IPS-NIHi7 (cell line): ENCODE measurements at regions not wholly inside any gene's neighbourhood (a gene's known extent, or its start where the extent isn't known, plus 50 kb on each side); places are given as distances from the start of the nearest gene placed in this dataset.

Experiments used
- DNase-seq: peaks from one replicate; pipeline ENCODE4 v3.0.0; 2012; ENCODE audit warnings: mixed read lengths; ENCODE audit errors: extremely low spot score

DNA sequence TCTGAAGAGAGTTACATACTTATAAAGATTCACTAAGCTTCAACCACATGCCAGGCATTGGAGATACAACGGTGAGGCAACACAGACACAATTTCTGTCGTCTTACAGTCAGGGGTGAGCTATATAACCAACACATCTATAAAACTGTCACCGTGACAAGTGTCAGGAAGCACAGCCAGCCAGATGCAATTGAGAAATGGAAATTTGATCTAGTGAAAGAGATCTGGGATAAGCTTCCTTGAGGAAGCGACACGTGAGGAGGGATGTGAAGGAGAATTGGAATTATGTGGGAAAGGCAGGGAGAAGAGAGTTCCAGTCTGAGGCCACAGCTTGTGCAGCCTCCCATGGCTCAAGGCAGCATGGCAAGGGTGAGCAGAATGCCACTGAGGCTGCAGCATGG, 50.9 kb upstream of the ZNF354B start:
- no peak for DNase-seq

DNA sequence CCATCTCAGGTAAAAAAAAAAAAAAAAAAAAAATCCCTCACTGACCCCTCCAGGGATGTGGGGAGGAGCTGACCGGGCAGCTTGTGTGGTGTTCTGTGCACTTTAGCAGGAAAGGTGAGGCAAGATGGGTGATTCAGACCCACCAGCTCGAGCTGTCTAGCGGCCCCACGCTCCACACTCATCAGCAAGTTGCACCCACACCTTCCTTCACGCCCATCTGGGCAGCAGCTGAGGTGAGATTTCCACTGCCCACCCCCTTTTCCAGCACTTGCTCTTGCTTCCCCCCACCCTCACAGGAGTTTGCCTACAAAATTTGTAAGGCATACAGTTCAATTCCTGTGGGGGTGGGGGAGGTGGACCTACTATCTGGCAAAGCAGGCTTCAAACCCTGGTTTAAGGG, 58.7 kb upstream of the ZNF354B start:
- no peak for DNase-seq

DNA sequence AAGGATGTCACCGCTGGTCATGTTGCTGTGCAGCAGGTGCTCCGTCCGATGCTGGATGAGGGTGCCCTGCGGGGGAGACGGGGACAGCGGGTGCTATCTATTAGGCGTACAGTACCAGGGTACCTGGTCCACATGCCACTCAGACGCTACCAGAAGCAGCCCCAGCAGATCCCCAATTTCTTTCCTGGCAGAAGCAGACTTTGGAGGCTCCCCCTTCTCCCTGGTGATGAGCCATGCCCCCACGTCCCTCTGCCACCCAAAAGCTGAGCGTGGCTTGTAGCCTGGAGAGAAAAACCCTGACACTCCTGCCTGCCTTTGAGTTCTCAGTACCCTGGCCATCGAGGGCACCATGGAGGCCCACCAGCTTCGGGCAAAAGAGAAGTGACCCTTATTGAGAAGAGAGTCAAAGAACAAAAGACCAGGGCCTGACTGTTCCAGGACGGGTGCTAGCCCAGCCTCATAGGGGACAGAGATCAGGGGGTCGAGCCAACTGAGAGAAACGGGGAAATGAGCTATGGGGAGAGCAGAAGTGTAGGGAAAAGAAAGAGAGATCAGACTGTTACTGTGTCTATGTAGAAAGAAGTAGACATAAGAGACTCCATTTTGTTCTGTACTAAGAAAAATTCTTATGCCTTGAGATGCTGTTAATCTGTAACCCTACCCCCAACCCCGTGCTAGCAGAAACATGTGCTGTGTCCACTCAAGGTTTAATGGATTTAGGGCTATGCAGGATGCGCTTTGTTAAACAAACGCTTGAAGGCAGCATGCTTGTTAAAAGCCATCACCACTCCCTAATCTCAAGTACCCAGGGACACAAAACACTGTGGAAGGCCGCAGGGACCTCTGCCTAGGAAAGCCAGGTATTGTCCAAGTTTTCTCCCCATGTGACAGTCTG, 62.0 kb upstream of the ZNF354B start:
- no peak for DNase-seq

DNA sequence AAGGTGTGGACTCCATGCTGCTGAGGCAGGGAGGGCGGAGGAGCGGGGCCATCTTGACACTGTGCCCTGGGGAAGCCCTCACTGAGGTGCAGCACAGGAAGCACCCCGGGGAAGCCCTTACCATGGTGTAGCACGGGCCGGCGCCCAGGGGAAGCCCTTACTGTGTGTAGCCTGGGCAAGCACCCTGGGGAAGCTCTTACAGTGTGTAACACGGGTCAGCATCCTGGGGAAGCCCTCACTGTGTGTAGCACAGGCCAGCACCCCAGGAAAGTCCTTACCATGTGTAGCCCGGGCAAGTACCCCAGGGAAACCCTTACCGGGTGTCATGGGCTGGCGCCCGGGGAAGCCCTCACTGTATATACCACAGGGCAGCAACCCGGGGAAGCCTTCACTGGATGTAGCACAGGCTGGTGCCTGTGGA, 62.6 kb upstream of the ZNF354B start:
- no peak for DNase-seq

DNA sequence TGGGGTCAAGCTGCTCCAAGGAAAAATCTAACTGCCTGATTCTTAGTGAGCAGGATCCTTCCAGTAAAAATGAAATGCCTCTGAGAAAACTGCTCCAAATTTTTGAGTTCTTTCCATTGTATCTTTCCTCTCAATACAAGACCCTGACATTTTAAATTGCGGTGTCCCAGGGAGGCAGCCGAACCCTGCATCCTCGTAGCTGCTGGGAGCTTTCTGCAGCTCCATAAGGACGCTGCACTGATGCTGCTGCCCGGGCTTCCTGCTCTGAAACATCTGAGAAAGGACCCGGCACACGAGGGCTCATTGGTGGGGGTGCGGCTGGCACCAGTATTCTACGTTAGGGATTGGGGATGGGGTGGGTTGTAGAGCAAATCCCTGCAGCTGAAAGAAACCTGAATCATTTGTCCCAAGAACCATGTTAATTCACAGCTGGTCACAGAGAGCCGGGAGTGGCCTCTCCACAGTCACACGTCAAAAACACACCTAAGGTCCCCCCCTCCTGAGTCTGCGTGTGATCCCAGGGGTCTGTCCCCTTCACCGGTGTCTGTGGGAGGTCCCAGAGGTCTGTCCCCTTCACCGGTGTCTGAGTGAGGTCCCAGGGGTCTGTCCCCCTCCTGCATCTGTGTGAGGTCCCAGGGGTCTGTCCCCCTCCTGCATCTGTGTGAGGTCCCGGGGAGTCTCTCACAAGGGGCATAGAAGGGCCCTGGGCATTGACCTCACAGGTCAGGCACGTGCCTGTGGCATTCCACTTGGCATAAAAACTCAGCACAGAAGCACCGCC, 63.4 kb upstream of the ZNF354B start:
- DNase-seq: no peak

DNA sequence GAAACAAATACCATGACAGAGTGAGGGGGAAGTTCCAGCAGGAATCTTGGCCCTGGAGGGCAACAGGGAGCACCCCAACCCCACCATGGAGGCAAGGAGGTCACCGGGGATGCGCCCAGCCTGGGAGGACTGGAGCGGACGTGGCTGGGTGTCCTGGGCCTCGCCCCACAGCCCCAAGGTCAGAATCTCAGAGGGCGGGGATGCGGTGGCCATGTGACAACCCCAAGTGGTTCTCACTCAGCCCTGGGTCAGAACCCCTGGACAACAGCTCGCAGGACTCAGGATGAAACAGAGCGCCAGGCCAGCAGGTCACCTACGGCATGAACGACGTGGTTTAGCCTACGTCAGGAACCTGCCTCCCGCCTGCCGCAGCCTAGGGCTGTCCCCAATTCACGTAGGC, 64.0 kb upstream of the ZNF354A start:
- no peak for DNase-seq

DNA sequence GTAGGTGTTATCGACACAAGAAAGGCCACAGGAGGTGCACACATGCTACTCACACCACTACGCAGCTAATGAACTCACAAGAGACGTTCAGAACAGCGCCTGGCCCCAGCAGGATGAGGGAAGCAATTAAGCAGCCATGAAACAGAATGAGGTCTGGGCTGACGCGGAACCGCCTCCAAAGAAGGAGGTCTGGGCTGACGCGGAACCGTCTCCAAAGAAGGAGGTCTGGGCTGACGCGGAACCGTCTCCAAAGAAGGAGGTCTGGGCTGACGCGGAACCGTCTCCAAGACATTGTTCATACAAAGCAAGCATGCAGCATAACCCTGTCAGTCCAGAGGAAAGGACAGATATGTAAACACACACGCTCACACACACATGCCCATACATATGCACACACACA, 63.2 kb upstream of the ZNF354A start:
- no peak for DNase-seq

DNA sequence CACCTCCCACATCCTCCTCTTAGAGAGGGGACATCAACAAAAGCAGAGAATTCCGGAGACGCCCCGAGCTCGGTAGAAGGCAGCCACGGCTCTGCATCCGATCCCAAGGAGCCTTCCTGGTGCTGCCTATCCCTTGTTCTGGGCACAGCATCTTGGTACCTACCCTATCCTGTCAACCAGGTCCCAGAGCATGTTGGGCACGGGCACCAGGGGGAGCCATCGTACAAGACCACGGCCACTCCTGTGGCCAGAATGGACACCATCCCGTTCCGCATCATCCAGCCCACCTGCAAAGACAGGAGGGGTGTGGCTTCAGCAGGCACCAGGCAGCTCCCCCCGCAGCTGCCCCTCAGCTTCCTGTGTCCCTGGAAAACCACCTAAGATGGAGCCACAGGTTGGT, 62.7 kb upstream of the ZNF354A start:
- DNase-seq: peak; percentile 84

DNA sequence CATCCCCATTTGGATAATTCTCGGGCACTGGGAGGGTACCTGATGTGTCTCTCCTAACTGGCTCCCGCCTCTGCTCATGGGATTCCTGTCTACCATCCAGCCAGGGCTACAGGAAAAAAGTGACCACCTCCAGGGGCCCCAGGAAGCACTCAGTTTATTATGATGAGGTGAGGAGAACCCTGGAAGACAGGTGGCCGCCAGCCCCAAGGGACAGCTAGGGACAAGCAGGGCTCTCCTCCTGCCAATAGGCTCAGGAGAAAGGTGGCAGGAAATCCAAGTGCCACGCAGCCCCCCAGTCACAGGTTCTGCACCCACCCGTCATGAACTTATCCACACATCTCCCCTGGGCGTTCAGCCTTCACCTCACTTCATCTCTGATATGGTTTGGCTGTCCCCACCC, 61.5 kb upstream of the ZNF354A start:
- no peak for DNase-seq

DNA sequence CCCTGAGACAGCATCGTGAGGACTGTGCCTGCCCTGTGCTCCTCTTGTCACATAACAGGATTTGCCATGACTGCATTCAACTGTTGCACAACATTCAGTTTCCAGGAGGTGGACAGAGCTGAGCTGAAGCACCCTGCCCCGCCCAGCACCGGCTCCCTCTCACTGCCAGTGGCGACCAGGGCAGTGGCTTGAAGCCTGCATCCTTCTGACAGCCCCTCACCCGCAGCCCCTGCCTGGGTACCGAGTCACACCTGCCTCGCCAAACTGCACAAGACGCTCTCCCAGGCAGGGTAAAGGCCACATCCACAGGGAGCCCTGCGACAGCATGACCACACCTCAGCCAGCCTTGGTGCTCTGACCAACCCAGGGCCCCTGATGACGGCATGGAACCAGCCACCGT, 59.9 kb upstream of the ZNF354A start:
- no peak for DNase-seq

DNA sequence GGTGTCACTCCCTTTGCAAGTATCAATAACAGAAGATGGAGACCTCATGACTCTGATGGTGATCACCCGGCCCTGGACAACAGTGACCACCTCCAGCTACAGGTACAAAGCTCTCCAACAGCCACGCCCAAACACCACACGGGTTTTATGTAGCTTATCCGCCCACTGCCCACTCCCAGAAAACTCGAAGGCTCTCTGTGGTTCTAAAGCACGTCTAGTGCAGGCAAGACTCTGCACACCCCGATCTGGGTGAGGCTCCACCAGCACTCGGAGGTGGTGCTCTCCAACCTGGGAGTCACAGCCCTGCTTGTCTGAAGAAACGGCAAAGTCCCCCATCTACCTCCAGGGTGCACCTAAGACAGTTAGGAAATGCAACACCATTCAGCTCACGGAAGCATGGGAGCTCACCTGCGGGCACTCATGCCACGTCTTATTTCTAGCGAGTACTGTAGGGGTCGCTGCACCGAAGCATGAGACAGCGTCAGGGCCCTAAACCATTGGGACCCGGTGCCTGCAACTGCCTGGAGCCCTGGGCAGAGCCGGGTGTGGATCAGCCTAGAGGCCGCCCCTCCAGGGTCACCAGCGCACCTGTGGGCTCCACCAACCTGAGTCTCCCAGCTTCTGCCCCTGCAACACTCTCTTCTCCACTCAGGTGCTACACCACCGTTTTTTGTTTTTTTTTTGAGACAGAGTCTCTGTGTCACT, 58.1 kb upstream of the ZNF354A start:
- DNase-seq: peak; percentile 61

DNA sequence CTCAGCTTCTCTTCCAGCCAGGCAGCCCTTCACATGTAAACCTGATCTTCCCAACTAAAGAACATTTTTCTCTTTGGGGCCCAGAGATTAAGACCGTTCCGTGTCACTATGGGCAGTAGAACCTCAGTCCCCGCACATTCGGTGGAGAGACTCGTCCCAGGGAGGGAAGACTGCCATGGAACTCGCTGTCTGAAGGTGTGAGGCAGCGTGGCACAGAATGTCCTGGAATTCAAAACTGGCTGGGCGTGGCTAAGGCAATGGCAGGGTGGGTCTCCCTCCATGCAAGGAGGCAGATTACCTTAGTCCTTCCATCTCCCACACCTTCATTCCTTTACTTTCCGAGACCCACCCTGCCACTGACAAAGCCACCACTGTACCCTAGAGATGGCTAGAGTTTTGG, 57.4 kb upstream of the ZNF354A start:
- no peak for DNase-seq

DNA sequence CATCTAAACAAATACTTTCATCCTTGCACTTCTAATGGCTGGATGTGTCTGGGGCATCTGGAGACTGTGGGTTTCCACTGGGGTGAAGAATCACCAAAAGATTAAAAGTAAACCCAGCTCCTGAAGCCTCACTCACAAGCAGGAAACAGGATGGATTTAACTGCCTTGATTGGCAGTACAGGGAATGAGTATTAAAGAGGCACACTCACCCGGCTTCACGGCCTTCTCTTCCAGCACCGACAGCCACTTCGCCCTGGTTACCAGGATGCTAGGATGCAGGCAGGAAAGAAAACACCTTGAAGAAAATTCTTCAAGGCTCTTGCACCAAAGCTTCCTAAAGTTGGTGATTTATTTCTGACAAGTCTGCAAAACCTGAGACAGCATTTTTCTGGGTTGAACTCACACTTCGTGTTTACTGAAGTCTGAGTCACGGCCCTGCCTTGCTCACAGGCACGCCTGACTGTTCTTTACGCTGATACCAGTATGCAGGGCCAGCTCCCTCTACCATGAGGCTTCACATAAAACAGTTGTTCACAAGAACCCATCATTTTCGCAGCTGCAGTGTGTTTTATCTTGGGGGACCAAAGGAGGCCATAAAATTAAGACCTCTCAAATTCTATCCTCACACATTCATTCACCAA, 56.5 kb upstream of the ZNF354A start:
- peak; percentile 32 for DNase-seq

DNA sequence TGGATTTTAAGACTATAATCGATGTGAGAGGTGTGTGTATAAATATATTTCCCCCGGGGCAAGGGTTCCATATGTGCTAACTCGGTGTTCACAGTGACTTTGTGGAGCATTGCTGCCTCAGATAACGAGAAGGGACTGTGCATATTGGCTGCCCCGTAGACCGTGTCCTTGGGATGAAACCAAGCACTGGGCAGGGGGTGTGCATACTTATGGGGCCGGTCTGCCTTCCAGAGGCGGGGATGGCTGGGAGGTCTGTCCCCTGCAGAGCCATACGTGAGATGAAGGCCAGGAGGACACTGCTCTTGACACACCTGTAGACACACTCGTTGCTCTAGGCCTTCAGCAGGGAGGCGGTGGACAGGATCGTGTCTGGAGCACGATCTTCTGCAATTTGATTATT, 56.0 kb upstream of the ZNF354A start:
- DNase-seq: no peak

DNA sequence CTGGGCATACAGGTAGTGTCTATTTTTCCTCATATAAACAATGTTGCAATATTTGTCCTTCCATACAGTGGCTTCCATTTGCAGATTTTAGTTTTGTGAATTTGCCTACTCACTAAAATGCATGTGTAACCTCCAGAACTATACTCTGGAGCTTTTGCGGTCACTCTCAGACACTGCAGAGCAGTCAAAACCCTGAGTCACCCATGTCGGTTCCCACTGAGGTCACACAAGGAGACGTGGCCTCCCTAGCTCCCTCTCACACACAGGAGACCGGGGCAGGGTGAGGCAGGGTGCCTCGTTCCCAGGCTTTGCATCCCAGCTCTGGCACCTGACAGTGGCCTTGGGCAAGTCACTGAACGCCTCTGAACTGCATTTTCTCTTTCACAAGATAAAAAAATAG, 55.5 kb upstream of the ZNF354A start:
- no peak for DNase-seq

DNA sequence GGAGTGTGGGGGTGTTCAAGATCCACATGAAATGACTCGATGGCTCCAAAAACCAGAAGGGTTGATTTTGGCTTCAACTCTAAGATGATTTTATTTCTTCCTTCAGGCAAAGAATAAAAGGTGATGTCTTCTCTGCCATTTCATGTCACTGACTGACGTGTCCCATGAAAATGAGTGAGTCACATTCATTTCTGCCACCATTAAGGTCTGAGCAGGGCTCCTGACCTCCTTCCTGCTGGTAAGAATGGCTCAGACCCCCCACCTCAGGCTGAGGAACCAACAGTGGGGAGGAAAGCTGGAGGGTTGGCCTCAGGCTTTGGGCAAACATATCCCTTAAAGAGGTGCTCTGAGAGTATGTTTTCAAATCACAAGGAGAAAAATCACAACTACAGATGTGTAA, 53.9 kb upstream of the ZNF354A start:
- DNase-seq: no peak

DNA sequence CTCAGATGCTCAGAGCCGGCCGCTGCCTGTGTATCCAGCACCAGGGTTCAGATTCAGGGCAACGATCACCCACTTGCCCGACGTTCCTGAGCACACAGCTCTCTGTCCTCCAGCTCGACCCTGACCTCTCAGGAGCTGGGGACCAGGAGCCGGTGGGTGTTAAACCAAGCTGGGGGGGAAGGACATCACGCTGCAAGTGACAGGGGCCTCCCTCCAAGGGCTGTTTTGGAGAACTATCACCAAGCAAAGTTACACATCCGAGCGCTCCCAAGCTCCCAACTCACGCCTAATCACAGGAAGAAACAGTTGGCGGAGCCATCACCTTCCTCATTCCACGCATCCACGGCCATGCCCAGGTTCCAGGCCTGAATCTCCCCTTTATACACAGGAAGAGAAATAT, 51.5 kb upstream of the ZNF354A start:
- DNase-seq: no peak

DNA sequence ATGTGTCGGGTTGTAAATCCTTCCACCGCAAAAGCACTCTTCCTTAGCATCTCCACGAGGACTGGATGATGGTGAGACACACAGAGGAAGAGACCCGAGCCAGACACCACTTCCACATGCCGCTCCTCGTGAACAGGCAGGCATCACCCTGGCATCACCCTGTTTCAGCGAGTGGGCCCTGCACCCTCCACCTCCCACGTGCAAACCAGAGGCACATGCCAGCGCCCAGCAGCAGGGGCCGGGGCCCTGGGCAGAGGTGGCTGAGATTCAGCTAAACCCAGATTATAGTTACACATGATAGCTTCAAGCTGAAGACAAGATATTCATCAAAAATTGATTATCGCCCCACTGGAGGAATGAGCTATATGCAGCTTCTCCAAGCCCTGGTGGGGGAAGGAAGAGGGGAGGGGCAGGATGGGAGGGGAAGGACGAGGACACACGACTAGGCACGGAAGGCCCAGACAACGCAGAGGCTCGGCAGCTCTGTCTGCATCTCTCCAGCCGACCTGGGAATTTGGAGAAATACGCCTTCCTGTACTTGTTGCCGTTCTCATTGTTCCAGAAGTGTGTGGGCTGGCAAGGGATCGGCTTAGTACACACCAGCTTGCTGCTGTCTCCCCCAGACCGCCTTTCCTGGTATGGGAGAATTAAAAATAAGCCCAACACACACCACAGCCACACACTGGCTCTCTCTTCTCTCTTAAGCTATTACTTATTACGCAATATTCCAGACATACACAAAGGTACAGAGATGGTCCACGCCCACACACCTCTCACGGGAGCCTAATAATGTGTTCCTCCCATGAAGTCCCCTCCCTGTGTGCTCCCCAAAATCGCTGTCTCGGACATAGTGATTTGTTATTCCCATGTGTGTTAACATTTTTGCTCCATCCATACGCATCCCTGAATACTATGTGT, 50.4 kb upstream of the ZNF354A start:
- DNase-seq: no peak
